ENCODE measurements at regions not wholly inside any gene's neighbourhood (a gene's known extent, or its start where the extent isn't known, plus 50 kb on each side); places are given as distances from the start of the nearest gene placed in this dataset.
"Not testable (repeated sequence)": the region's sequence is repeated elsewhere in the genome, so short reads cannot be mapped to it uniquely, and the experiment has no call there.

DNA sequence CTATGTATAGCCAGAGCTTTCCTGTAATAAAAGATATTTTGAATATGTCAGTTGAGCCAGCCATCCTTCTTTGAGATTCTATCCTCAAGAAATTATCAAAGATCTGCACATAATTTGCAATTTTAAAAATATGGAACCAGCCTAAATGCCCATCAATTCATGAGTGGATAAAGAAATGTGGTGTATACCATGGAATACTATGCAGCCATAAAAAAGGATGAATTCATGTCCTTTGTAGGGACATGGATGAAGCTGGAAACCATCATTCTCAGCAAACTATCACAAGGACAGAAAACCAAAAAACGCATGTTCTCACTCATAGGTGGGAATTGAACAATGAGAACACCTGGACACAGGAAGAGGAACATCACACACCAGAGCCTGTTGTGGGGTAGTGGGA is 150.5 kb upstream of the TOP1 start:
- not testable (repeated sequence) for TF ChIP-seq CTCF (conservative IDR thresholded peaks at IDR 0.05; ENCODE audit: low read depth, low read length); EZH2 (IDR thresholded peaks at IDR 0.05; ENCODE audit: low read length, unreplicated experiment)
